ENCODE measurements at regions not wholly inside any gene's neighbourhood (a gene's known extent, or its start where the extent isn't known, plus 50 kb on each side); places are given as distances from the start of the nearest gene placed in this dataset.

DNA sequence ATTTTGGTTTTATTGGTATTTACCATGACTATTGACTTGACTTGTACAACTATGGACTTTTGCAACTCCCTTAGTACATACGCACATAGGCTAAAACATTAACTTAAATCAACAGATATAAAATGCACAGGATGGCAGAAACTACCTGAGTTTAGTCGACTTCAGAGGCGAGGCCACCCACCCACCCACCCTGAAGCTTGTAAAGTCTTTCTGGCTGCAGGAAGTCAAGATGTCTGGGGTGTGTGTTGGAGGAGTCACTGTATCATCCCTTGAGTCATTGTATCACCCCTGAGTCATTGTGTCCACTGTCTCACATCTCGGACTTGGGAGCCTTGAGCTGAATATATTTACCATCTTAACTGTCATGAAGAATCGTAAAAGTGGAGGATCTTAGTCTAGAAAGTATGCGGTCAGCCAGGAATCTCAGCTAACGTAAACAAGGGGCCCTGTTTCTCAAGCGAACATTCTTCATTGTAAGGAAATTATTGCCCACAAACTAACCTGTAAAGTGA is 140.0 kb upstream of the ST6GAL2 start:
- no peak for DNase-seq

DNA sequence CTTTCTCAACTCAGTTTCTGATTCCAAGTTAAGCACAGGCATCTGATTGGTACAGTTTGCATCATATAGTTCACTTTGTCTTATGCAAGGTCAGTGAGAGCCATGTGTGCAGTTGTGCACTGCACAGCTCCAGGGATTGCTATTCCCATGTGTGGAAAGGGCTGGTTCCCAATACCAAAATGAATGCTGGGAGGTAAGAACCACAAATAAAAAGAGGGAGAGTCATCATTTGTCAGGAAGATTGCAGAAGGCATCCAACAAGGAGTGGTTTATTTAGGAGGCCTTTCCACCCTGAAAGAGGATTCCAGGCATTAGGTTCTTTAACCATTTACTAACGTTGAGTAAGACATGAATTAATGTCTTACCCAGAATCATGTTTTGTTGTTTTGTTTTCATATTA is 141.2 kb upstream of the ST6GAL2 start:
- DNase-seq: no peak

DNA sequence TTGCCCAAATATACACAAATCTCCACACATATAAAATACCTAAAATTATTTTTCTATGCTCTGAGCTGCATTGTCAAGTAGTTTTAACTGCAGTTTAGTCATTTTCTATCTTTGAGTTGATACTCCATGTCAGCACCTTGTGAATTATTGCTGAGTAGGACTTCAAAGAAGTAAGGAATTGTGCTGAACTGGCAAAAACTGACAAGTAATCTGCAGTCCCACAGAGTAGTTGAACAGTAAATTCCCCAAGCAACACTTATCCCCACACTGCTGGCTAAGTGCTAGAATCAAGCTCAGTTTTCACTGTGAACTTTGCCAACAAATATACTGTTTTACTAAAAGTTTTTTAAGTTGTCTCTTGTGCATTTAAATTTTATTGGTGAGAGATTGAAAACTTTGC is 141.8 kb upstream of the ST6GAL2 start:
- DNase-seq: no peak

DNA sequence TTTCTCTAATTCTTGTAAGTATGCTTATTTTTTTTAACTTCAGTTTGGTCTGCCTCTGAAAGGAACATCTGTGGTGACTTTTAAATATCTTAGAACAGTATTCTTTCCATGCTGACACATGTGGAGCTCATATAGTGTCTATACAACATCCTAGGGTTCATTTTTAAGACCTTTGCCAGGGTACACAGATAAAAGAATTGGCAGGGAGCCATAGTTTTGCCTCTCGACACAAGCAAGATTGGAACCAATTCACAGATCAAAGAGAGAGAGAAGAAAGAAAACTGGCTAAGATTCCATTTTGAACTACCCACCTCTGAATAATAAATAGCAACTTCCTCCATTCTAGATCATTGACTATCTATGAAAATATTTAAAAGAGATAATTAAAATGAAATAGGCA is 142.7 kb upstream of the ST6GAL2 start:
- no peak for DNase-seq

DNA sequence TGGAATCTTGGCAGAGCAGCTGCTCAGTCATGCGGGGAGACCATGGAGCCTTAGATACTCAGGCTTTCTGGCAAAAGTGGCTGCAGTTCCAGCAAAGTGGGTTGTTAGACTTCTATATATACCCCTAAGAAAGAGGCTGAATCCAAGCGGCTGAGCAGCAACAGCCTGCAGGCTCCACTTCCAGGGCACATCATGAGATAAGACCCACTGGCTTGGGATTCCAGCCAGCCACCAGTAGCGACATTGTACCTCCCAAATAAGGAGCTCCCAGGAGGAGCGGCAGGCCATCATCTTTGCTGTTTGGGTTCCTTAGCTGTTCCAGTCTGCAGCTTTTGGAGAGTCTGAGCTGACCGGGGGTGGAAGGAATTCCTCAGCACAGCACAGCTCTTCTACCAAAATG is 150.3 kb upstream of the ST6GAL2 start:
- no peak for DNase-seq

DNA sequence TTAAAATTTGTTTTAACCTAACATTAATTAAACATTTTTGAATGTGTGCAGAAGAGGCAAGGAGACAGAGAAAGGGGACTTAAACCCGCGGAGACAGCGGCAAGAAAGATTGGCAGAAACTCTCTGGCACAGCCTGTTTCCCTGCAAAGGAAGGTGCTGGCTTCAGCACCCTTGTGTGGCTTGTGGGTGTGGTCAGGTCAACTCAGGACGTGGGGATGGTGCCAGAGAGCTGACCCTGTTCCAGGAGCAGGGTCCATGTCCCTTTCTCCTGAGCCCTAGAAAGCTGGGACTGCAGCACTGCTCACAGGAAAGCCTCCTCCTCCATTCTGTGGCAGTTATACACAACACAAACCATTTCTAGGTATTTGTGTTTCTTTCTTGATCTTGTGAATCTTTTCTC is 176.2 kb upstream of the ST6GAL2 start:
- no peak for DNase-seq

DNA sequence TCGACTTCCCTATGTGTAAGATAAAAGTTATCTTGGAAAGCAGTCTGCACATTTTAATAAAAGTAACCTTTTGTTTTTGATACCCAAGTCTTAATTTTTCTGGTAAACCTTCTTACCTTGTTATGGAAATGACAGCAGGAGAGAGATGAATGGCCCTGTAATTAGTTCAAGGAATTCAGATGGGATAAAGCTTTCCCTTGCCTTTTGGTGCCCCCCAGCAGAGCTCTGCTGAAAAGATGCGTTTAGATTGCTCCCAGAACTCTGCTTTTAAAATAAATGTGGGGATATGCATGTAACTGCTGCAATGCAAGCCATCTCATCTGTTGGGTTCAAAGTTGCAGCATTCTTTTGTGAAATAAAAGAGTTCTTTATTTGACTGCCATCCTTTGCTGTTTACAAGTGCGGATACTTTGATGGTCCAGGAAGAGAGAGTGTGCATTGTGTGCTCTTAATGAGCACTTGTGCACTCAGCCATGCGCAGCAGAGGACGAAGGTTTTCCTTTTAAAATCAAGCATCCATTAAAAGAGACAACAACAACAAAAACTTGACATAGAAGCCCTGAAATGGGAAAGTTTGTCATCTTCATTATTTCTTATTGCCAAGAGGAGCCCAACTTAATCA is 176.7 kb upstream of the ST6GAL2 start:
- no peak for DNase-seq

DNA sequence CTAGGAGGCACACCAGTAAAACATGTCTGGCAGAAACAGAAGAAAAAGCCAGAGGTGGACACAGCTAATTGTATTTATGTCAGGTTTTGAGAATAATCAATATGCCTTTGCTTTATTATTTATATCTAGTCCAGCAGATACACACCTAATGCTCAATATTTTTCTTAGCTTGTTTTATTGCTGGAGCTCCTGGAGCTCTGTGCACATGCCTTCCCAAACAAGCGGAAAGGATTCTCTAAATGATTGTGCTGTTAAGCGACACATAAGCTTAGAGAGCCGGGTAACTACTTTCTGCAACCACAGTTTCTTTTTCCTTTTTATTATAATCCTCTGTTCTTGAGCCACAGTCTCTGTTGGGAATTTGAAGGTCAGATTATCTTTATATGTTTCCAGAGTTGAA is 177.3 kb upstream of the ST6GAL2 start:
- DNase-seq: no peak

DNA sequence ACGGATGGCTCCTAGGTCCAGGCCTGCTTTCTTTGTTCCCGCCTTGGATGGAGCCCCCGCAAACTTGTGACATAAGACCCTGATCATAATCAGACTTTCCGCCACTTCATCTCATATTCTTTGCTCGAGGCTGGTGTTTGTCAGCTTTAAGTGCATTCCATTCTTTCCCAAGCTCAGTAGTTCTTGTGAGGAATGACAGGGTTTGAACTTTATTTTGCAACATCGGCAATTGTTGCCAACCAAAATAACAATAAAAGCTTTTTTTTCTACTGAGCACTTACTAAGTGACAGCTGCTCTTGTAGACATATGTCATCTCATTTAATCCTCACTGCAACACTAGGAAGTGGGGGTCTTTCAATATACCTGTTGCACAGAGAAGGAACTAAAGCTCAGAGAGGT is 178.8 kb upstream of the ST6GAL2 start:
- DNase-seq: no peak

DNA sequence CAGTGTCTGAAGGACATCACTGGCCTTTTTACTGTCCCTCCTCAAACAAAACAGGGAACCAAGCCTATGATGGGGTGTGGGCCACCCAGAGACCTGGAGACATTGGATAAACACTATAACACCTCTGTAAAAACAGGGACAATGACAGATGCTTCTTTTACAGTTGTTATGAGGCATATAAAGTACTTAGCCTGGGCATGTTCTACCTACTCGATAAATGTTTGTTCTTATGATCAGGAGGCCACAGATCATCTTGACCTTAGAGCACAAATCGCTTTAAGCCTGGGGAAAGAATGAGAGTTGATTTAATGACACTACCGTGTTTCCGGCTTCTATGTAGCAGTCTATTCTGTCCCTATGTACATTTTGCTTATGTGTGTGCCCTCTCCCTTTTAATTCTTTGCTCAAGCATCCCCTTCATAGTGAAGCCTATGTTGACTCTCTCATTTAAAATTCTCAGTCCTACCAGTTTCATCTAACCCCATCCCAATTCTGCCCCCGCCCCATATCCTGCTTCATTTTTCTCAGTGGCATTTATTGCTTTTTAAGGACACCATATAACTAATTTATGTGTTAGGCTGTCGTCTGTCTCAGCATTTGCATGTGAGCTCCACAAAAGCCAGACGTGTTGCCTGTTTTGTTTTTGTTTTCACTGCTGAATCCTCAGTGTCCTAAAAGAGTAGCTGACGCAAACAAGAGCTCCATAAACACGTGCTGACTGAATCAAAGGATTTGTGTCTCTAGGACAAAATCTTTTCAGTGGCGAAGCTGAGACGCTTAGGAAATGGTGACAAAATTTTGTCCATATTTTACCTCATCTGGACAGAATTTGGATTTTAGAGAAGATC is 182.3 kb upstream of the ST6GAL2 start:
- DNase-seq: no peak

DNA sequence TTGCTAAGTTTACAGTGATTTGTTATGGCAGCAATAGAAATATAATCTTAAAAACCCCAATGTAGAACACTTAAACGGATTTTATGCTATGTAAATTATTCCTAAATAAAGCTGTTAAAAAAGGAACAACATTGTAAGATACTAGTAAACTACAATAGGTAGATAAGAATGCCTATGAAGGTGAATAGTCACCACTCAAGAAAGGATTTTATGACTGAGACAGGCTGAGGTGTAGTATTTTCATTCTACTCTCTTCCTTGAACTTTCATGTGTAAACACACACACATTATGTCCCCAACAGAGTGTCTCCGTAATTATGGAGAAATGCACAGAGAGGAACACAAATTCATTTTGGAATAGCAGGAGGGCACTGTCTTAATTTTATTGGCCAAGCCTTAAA is 183.9 kb upstream of the ST6GAL2 start:
- no peak for DNase-seq

DNA sequence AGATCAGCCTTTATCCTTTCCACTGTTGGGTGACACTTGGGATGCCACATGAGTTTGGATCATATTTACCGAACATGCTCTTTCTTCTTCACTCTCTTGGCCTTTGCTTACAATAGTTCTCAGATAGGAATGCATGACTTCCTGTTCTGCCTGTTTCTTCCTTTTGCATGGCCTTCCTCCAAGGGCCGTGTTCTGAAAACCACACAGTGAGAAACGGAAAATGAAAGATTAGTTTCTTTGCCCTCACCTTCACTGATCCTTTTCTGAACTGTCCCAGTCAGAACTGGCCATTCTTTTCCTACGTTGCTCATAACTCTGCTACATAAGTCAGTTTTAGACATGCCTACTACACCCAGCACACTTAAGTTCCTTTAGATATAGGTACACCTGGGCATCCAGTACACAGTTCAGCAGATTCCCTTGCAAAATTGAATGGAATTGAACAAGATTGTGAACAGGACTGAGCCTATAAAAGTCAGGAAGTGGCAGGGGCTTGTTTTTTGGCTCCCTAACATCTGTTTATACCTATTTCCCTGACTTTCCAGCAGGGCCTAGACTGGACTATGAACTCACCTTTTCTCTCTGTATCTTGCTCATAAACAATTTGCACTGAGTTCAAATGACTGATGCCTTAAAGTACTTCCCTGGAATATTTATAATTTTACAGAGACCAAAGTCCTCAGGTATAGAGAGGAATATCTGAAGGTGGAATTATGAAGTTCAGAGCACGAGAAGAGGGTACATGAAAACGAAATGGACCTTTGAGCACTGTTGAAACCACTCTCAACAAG is 186.4 kb upstream of the ST6GAL2 start:
- no peak for DNase-seq

DNA sequence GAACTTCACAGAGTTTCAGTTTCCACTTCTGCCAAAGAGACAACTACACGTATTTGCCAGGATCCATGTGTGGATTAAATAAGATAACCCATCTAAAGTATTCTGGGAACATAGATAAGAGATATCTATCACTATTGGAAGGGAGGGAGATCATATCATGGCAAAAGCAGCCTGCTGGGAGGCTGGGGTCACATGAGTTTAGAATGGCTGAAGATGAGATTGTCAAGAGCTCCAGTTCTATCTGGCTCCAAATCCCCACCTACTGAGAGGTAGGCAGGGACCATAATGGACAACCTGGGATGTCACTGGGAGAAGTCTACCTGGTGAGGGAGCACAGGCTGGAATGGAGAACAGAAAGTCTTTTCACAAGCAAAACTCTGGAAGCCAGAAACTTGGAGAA is 192.6 kb upstream of the ST6GAL2 start:
- no peak for DNase-seq

DNA sequence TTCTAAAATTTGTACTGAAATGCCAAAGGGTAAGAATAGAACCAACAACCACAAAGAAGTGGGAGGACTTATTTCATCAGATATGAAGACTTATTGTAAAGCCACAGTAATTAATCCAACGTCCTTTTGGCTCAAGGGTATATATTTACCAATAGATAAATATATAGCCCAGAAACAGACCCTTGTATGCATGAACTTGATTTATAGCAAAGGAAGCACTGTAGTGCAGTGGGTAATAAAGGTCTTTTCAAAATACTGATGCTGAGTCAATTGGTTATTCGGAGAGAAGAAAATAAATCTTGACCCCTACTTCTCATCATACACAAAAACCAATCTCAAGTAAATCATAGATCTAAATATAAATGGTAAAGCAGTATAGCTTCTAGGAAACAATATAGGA is 200.5 kb upstream of the ST6GAL2 start:
- DNase-seq: no peak

DNA sequence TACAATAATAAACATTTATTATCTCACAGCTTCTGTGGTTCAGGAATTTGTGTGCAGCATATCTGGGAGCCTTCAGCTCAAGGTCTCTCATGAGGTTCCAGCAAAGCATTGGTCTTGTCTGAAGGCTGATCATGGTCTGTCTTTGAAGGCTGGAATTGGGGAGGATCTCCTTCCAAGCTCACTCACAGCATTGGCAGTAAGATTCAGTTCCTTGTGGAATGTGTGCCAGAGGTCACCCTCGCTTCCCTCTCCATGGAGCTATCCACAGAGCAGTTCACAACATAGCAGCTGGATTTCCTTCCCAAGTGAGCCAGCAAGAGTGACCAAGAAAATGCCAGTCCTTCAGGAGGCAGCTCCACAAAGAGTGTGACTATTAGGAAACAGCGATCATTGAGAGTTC is 202.2 kb upstream of the ST6GAL2 start:
- no peak for DNase-seq

DNA sequence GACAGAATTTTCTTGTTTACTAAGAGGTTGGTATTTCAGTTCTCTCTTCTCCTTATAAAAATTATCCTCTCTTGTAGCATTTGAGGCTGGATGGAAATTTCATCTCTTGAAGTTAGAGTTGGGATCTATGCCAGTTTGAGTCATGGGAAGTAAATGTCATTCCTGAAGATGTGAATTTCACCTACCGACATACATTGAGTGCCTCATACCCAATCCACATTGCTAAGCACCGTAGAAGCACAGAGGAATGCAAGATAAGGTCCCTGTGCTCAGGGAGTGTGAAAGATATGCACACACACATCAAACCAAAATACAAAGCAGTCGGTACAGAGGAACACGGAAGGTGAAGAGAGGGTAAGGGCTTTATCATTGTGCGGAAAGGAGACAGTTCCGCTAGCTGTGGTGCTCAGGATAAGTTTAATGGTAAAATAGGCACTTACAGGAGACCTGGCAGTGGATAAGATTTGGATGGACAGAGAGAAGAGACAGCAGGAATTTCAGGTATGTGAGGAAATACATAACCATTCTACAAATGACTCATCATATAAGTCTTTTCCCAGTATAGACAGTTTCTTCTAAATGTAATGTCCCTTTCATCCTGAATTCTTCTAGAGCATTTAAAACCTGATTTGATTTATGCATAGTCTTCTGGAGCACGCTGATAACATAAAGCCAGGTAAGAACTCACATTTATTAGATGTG is 205.3 kb upstream of the ST6GAL2 start:
- DNase-seq: no peak

DNA sequence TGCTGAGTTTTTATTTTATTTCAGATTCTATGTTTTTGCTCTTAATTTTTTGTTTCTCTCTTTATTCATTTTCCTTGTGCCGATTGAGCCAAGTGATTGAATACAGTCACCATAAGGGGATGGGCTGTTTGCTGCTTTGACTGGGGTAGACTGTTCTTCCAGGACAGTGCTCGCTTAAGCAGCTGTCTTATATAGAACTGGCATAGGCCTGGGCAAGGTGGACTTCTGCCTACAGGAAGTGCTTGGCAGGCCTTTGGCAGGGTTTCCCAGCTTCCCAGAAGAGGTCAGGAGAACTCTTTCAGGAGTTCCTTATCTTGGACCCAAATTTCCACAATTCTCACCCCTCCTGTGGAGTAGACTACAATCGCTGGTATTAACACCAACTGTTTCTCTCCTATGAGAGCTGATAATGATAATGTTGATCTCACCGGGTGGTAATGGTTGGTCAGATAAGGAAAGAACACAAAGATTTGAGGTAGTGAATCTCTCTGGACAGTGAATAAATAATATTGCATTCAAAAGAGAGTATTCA is 207.5 kb upstream of the ST6GAL2 start:
- DNase-seq: no peak

DNA sequence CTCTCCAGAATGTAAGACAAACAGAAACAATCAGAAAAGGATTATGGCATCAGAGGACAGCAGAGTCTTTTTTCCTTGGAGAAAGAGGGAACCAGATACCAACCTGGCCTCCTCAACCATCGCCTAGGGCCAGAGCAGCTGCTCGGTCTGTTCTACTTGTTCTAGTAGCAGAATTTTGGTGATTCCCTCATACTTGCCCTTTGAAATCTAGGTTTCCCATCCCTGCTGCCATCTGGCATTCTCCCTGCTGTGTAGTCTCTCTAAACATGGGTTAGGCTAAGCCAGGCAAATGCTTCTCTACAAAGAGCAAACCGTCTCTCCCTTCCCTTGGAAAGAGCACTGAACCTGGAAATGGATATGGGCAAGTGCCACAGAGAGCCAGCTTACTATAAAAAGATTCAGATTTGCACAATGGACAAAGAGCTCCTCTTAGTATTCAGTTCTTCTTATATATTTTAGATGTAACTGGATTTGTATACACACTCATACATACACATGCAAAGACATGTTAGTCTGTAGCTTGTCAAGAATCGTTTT is 208.6 kb upstream of the ST6GAL2 start:
- DNase-seq: no peak

DNA sequence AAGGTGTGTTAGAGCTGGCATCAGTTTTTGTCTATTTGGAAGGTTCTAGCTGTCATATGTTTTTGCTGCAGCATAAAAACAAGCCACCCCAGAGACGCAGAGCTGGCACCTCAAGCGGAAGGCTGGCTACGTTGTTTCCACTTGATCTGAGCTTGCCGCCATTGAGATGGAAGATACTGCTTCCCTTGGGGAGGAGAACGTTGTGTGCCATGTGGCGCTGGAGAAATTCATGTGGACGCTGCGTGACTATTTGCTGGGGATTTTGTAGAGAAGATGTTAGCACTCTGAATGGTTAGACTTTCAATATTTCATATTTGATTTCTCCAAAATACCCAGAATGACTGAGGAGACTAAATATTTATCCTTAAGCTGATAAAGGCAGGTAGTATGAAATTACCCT is 216.2 kb upstream of the ST6GAL2 start:
- no peak for DNase-seq

DNA sequence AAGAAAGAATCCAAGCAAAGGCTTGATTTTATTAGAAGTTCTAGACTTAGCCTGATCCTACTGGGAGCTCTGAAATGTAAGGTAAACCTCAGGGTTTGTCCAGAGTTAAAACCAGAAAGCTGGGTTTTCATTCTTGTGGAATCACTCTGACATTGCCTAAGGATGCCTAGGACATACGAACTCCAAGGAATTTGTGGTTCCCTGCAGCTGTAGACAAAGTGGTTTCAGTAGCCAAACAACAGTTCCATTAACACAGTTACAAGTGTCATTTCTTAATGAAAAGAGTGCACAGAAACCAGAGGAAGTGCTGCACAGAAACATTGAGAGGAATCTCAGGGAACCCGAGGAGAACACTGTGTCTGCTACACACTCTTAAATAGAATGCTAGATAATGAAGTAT is 221.4 kb upstream of the ST6GAL2 start:
- no peak for DNase-seq

DNA sequence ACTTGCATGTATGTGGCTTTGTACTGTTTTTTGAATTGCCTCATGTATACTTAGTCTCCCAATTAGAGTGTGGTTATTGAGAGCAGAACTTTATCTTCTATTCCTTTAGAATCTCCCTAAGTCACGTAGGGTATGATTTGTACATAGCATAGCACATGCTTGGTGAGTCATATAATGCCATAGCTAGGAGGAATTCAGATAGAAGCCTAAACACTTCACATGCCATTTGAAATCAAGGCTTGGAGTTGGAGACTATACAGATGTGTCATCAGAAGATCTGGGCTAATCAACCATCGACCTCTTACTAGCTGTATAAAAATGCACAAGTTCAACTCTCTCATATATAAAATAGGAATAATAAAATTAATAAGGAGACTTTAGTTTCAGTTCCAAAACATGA is 222.6 kb upstream of the ST6GAL2 start:
- DNase-seq: no peak

DNA sequence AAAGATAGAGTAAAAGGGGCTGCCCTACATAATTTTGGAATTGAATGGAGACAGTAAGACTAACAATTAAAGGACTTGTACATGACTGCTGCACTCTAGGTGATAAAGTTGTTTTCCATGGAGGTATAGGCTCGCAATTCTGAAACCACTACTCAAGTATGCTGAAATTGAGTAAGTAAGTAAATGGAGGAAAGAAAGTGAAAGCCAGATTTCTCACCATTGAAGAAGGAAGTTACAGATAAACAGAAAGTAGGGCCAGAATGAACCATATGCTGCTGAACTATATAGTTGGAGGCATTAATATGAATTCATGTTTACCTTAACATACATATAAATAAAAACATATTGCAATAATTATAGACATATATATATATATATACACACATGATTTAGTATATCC is 225.7 kb upstream of the ST6GAL2 start:
- no peak for DNase-seq

DNA sequence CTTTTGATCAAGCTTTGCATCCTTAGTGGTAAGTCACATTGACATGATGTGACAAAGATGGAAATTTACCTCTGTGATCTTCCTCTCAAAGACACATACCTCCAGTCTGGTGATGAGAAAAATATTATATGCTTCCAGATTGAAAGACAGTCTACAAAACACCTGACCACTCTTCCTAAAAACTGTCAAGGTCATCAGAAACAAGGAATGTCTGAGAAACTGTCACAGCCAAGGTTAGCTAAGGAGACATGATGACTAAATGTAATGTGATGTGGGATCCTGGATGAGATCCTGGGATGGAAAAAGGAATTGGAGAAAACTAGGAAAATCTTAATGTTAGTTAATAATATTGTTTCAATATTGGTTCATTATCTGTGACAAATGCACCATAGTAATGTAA is 226.6 kb upstream of the ST6GAL2 start:
- DNase-seq: no peak

All from COR-L47 (cell line).